WTC11 (cell line): ENCODE measurements at regions not wholly inside any gene's neighbourhood (a gene's known extent, or its start where the extent isn't known, plus 50 kb on each side); places are given as distances from the start of the nearest gene placed in this dataset.

Experiments
- ATAC-seq: fragments of 200-7000 bp; cut with Tn5 transposase; 2 replicates; pipeline ENCODE4 v1.10.0; 2021; ENCODE audit warnings: mild to moderate bottlenecking, moderate library complexity
- CTCF ChIA-PET: fragments of 300-600 bp; sonication (Branson Sonifier 250); formaldehyde crosslinking; loops from one replicate; lab custom pipeline; 2021; ENCODE audit warnings: antibody characterized with exemption; lab: Charles Lee
- POLR2A ChIA-PET: fragments of 350-600 bp; sonication (Branson Sonifier 250); formaldehyde crosslinking; loops from one replicate; lab custom pipeline; 2021; ENCODE audit warnings: antibody characterized with exemption; lab: Charles Lee
- DNase-seq: peaks from one replicate; pipeline ENCODE4 v3.0.0; 2021; ENCODE audit warnings: low spot score
- H3K27ac Mint-ChIP-seq: 2 replicates; pipeline ENCODE4 v1.8.0; 2021; ENCODE audit warnings: mixed read lengths
- H3K27me3 Mint-ChIP-seq: 2 replicates; pipeline ENCODE4 v1.8.0; 2021; ENCODE audit warnings: low read depth, mild to moderate bottlenecking, moderate library complexity, mixed read lengths
- H3K36me3 Mint-ChIP-seq: 2 replicates; pipeline ENCODE4 v1.8.0; 2021; ENCODE audit warnings: mixed read lengths
- H3K4me1 Mint-ChIP-seq: 2 replicates; pipeline ENCODE4 v1.8.0; 2022; ENCODE audit warnings: mixed read lengths
- H3K4me3 Mint-ChIP-seq: 2 replicates; pipeline ENCODE4 v1.8.0; 2021; ENCODE audit warnings: mild to moderate bottlenecking, moderate library complexity, mixed read lengths
- H3K9me3 Mint-ChIP-seq: 2 replicates; pipeline ENCODE4 v1.8.0; 2021; ENCODE audit warnings: mixed read lengths
- AFF4 ChIP-seq: sonication (generic); formaldehyde crosslinking; IDR thresholded peaks from 2 replicates; pipeline ENCODE4 v1.8.1; 2023; ENCODE audit warnings: mild to moderate bottlenecking, missing genetic modification reagents, borderline replicate concordance
- AR ChIP-seq: fragments of 250-450 bp; sonication (Bioruptor Pico); IDR thresholded peaks from 2 replicates; pipeline ENCODE4 v1.9.0; 2021; ENCODE audit warnings: mild to moderate bottlenecking
- ATF1 ChIP-seq: sonication (generic); formaldehyde crosslinking; IDR thresholded peaks from 2 replicates; pipeline ENCODE4 v1.8.1; 2023; ENCODE audit warnings: mild to moderate bottlenecking, moderate library complexity, missing genetic modification reagents
- CREM ChIP-seq: sonication (generic); formaldehyde crosslinking; IDR thresholded peaks from 2 replicates; pipeline ENCODE4 v1.8.1; 2022; ENCODE audit warnings: mild to moderate bottlenecking, missing genetic modification reagents, moderate library complexity
- E2F1 ChIP-seq: sonication (generic); formaldehyde crosslinking; IDR thresholded peaks from 2 replicates; pipeline ENCODE4 v1.8.0; 2022; ENCODE audit warnings: mild to moderate bottlenecking, missing genetic modification reagents
- EMX1 ChIP-seq: fragments of 250-450 bp; sonication (Bioruptor Pico); IDR thresholded peaks from 2 replicates; pipeline ENCODE4 v1.8.0; 2021; ENCODE audit warnings: mild to moderate bottlenecking
- ETV6 ChIP-seq: sonication (generic); formaldehyde crosslinking; IDR thresholded peaks from 2 replicates; pipeline ENCODE4 v1.8.1; 2022; ENCODE audit warnings: mild to moderate bottlenecking, missing genetic modification reagents
- FOXJ3 ChIP-seq: sonication (generic); formaldehyde crosslinking; IDR thresholded peaks from 2 replicates; pipeline ENCODE4 v1.9.0; 2021; ENCODE audit warnings: missing genetic modification reagents, mild to moderate bottlenecking, borderline replicate concordance
- GABPB1 ChIP-seq: sonication (generic); formaldehyde crosslinking; IDR thresholded peaks from 2 replicates; pipeline ENCODE4 v1.8.1; 2023; ENCODE audit warnings: mild to moderate bottlenecking, missing genetic modification reagents
- GRHL2 ChIP-seq: fragments of 250-450 bp; sonication (Bioruptor Pico); IDR thresholded peaks from 2 replicates; pipeline ENCODE4 v1.8.0; 2022; ENCODE audit warnings: mild to moderate bottlenecking, moderate library complexity; ENCODE audit not compliant: insufficient replicate concordance, severe bottlenecking
- GTF2I ChIP-seq: fragments of 250-450 bp; sonication (Bioruptor Pico); conservative IDR thresholded peaks from 2 replicates; pipeline ENCODE4 v1.4.0; 2021; ENCODE audit warnings: mild to moderate bottlenecking
- JAZF1 ChIP-seq: fragments of 250-450 bp; sonication (Bioruptor Pico); IDR thresholded peaks from 2 replicates; pipeline ENCODE4 v1.9.0; 2021; ENCODE audit warnings: moderate library complexity, mild to moderate bottlenecking, inconsistent platforms
- JUN ChIP-seq: sonication (generic); formaldehyde crosslinking; IDR thresholded peaks from 2 replicates; pipeline ENCODE4 v1.8.0; 2023; ENCODE audit warnings: mild to moderate bottlenecking, missing genetic modification reagents
- MYBL2 ChIP-seq: sonication (generic); formaldehyde crosslinking; IDR thresholded peaks from 2 replicates; pipeline ENCODE4 v1.8.1; 2023; ENCODE audit warnings: mild to moderate bottlenecking, moderate library complexity, missing genetic modification reagents
- NR3C1 ChIP-seq: sonication (generic); formaldehyde crosslinking; conservative IDR thresholded peaks from 2 replicates; pipeline ENCODE4 v1.8.1; 2023; ENCODE audit warnings: low read depth, mild to moderate bottlenecking, missing genetic modification reagents
- SMAD4 ChIP-seq: sonication (generic); formaldehyde crosslinking; IDR thresholded peaks from 2 replicates; pipeline ENCODE4 v1.8.0; 2022; ENCODE audit warnings: mild to moderate bottlenecking, missing genetic modification reagents
- SP1 ChIP-seq: sonication (generic); formaldehyde crosslinking; conservative IDR thresholded peaks from 2 replicates; pipeline ENCODE4 v1.8.1; 2022; ENCODE audit warnings: missing genetic modification reagents
- TP53 ChIP-seq: sonication (generic); formaldehyde crosslinking; IDR thresholded peaks from 2 replicates; pipeline ENCODE4 v1.8.1; 2023; ENCODE audit warnings: mild to moderate bottlenecking, missing genetic modification reagents
- USF1 ChIP-seq: sonication (generic); formaldehyde crosslinking; IDR thresholded peaks from 2 replicates; pipeline ENCODE4 v1.8.0; 2022; ENCODE audit warnings: mild to moderate bottlenecking, missing genetic modification reagents
- USF2 ChIP-seq: sonication (generic); formaldehyde crosslinking; IDR thresholded peaks from 2 replicates; pipeline ENCODE4 v1.8.1; 2023; ENCODE audit warnings: mild to moderate bottlenecking, missing genetic modification reagents, moderate library complexity
- ZMAT4 ChIP-seq: fragments of 250-450 bp; sonication (Bioruptor Pico); IDR thresholded peaks from 2 replicates; pipeline ENCODE4 v1.9.0; 2021; ENCODE audit warnings: mild to moderate bottlenecking
- ZNF138 ChIP-seq: sonication (generic); formaldehyde crosslinking; conservative IDR thresholded peaks from 2 replicates; pipeline ENCODE4 v1.8.1; 2022; ENCODE audit warnings: mild to moderate bottlenecking, moderate library complexity, missing genetic modification reagents
- ZNF219 ChIP-seq: sonication (generic); formaldehyde crosslinking; IDR thresholded peaks from 2 replicates; pipeline ENCODE4 v1.8.0; 2023; ENCODE audit warnings: missing genetic modification reagents, mild to moderate bottlenecking, borderline replicate concordance
- ZNF396 ChIP-seq: fragments of 250-450 bp; sonication (Bioruptor Pico); IDR thresholded peaks from 2 replicates; pipeline ENCODE4 v1.8.0; 2021; ENCODE audit warnings: mild to moderate bottlenecking, moderate library complexity, borderline replicate concordance
- ZNF671 ChIP-seq: fragments of 250-450 bp; sonication (Bioruptor Pico); IDR thresholded peaks from 2 replicates; pipeline ENCODE4 v1.8.0; 2021; ENCODE audit warnings: mild to moderate bottlenecking
- ZSCAN18 ChIP-seq: fragments of 250-450 bp; sonication (Bioruptor Pico); IDR thresholded peaks from 2 replicates; pipeline ENCODE4 v2.1.2; 2022; ENCODE audit warnings: mild to moderate bottlenecking, moderate library complexity

GRCh38 chr3:77889616-77890015 is 849.7 kb downstream of the ROBO2 start (continued):
- TF ChIP-seq E2F1 (no peak), ZNF219 (CRISPR knock-in tag) (no peak), ATF1 (no peak), USF1 (CRISPR knock-in tag) (no peak), GRHL2 (CRISPR knock-in tag) (no peak)

GRCh38 chr3:77898621-77899020 is 858.7 kb downstream of the ROBO2 start:
- H3K4me3 Mint-ChIP-seq: no peak overlapping the region
- DNase-seq (no peak), ATAC-seq (no peak)
- peaks cover 44% of the 10 kb centered on the region for H3K9me3 Mint-ChIP-seq
- H3K27me3 Mint-ChIP-seq: peaks cover 3% of the 10 kb centered on the region; the same call in 1 of the 2 replicates
- H3K4me1 Mint-ChIP-seq: no peaks in the 10 kb centered on the region
- TF ChIP-seq EMX1 (CRISPR knock-in tag) (no peak), FOXJ3 (no peak), SP1 (CRISPR knock-in tag) (no peak), SMAD4 (CRISPR knock-in tag) (no peak), USF2 (no peak), ZNF671 (CRISPR knock-in tag) (no peak), JUN (no peak), CREM (CRISPR knock-in tag) (no peak), MYBL2 (CRISPR knock-in tag) (no peak), ZNF138 (CRISPR knock-in tag) (no peak), AR (no peak)
- TF ChIP-seq, all 79 proteins: peak for 0
- ChIA-PET CTCF (no interaction called here), POLR2A (no interaction called here)
- Mint-ChIP-seq H3K36me3 (peaks cover 30% of the 10 kb centered on the region), H3K27ac (no peak overlapping the region)

GRCh38 chr3:77902675-77903074 is 862.8 kb downstream of the ROBO2 start:
- DNase-seq (no peak), ATAC-seq (no peak)
- Mint-ChIP-seq H3K27me3 (no peaks in the 10 kb centered on the region; the same call in 1 of the 2 replicates), H3K36me3 (peaks cover 6% of the 10 kb centered on the region), H3K4me3 (no peak overlapping the region), H3K27ac (no peak overlapping the region), H3K9me3 (peaks cover 14% of the 10 kb centered on the region), H3K4me1 (no peaks in the 10 kb centered on the region)
- CTCF ChIA-PET: no interaction called here
- POLR2A ChIA-PET: no interaction called here
- TF ChIP-seq GTF2I (CRISPR knock-in tag) (no peak), GABPB1 (CRISPR knock-in tag) (no peak), ZSCAN18 (CRISPR knock-in tag) (no peak), TP53 (CRISPR knock-in tag) (no peak), NR3C1 (CRISPR knock-in tag) (no peak), ETV6 (CRISPR knock-in tag) (no peak), AFF4 (CRISPR knock-in tag) (no peak), JUN (no peak), JAZF1 (CRISPR knock-in tag) (no peak), ZNF396 (CRISPR knock-in tag) (no peak), ZMAT4 (CRISPR knock-in tag) (no peak)
